Tibial nerve (tissue), 4 donors: ENCODE measurements at regions not wholly inside any gene's neighbourhood (a gene's known extent, or its start where the extent isn't known, plus 50 kb on each side); places are given as distances from the start of the nearest gene placed in this dataset.

Source experiments
- CTCF ChIP-seq, 5 experiments: fragments of 200-600 bp in 3 of 5; fragments of 450-650 bp in 2 of 5; sonication (generic) in 3 of 5; IDR thresholded peaks; one replicate each; pipeline ENCODE4 v1.5.1; 2016 to 2019; ENCODE audit warnings: antibody characterized with exemption in 5 of 5, mild to moderate bottlenecking in 3 of 5, moderate library complexity in 2 of 5
- EP300 ChIP-seq, 2 donors: sonication (generic); formaldehyde crosslinking; IDR thresholded peaks; one replicate each; pipeline ENCODE4 v1.6.1; 2017; ENCODE audit warnings: antibody characterized with exemption in 2 of 2, mild to moderate bottlenecking in 1 of 2
- POLR2A ChIP-seq, 2 donors: fragments of 450-650 bp; IDR thresholded peaks; one replicate each; pipeline ENCODE4 v1.6.1; 2017; ENCODE audit warnings: antibody characterized with exemption in 2 of 2, mild to moderate bottlenecking in 2 of 2, moderate library complexity in 2 of 2

DNA sequence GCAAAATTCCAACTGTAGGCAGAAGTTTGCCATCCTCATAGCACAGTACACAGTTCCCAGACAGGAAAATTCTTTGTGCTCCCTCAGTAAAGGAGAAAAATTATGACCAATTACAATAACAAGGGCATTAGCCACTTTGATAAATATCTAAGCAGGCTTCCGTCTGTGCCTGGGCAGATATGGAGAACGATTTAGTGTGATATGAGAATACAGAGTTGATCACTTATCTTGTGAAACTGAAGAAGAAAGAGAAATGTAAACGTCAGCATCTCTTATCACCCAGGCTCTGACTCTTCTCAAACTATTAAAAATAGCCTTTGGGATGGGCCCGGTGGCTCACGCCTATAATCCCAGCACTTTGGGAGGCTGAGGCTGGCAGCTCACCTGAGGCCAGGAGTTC is 54.5 kb upstream of the TIAM1 start:
- no peak for TF ChIP-seq CTCF (IDR thresholded peaks at IDR 0.05)
- TF ChIP-seq POLR2A (IDR thresholded peaks at IDR 0.05) = no peak
- no peak for TF ChIP-seq EP300 (IDR thresholded peaks at IDR 0.05)
